ENCODE measurements at regions not wholly inside any gene's neighbourhood (a gene's known extent, or its start where the extent isn't known, plus 50 kb on each side); places are given as distances from the start of the nearest gene placed in this dataset.
"Not testable (repeated sequence)": the region's sequence is repeated elsewhere in the genome, so short reads cannot be mapped to it uniquely, and the experiment has no call there.

- Histone ChIP-seq H3K27me3 (ENCODE audit: control insufficient read depth, insufficient read depth, low read length) (peaks cover 14% of the 10 kb centered on the region), H3K9me3 (ENCODE audit: control insufficient read depth, insufficient read depth, low read length) (no peaks in the 10 kb centered on the region), H3K9ac (ENCODE audit: low read depth, low read length) (no peak overlapping the region), H3K4me1 (ENCODE audit: control insufficient read depth, insufficient read depth, low read length) (peaks cover 6% of the 10 kb centered on the region; the same call in 1 of the 2 replicates), H3K27ac (ENCODE audit: low read depth, low read length) (no peak overlapping the region), H3K36me3 (ENCODE audit: control insufficient read depth, insufficient read depth, low read length) (no peaks in the 10 kb centered on the region), H3K4me3 (ENCODE audit: low read depth, low read length) (no peak overlapping the region)
These were observed 130.0 kb downstream of the KCNJ12 start for GRCh38 chr17:21505819-21506815.

- not testable (repeated sequence) for H3K4me1 ChIP-seq (ENCODE audit: control insufficient read depth, insufficient read depth, low read length); H3K4me3 ChIP-seq (ENCODE audit: low read depth, low read length); H3K9ac ChIP-seq (ENCODE audit: low read depth, low read length); H3K27ac ChIP-seq (ENCODE audit: low read depth, low read length); H3K9me3 ChIP-seq (ENCODE audit: control insufficient read depth, insufficient read depth, low read length); H3K36me3 ChIP-seq (ENCODE audit: control insufficient read depth, insufficient read depth, low read length)
- peaks cover 29% of the 10 kb centered on the region for H3K27me3 ChIP-seq (ENCODE audit: control insufficient read depth, insufficient read depth, low read length)
These were observed 131.6 kb downstream of the KCNJ12 start for GRCh38 chr17:21507806-21508205.

- no peak overlapping the region for H3K27ac ChIP-seq (ENCODE audit: low read depth, low read length)
- no peak overlapping the region for H3K9ac ChIP-seq (ENCODE audit: low read depth, low read length)
- peaks cover 30% of the 10 kb centered on the region for H3K27me3 ChIP-seq (ENCODE audit: control insufficient read depth, insufficient read depth, low read length)
- no peaks in the 10 kb centered on the region for H3K9me3 ChIP-seq (ENCODE audit: control insufficient read depth, insufficient read depth, low read length)
- H3K36me3 ChIP-seq (ENCODE audit: control insufficient read depth, insufficient read depth, low read length) = no peaks in the 10 kb centered on the region
- no peak overlapping the region for H3K4me3 ChIP-seq (ENCODE audit: low read depth, low read length)
- H3K4me1 ChIP-seq (ENCODE audit: control insufficient read depth, insufficient read depth, low read length) = peaks cover 6% of the 10 kb centered on the region; the same call in 1 of the 2 replicates
These were observed 132.1 kb downstream of the KCNJ12 start for GRCh38 chr17:21508211-21508610.

- peaks cover 30% of the 10 kb centered on the region for H3K27me3 ChIP-seq (ENCODE audit: control insufficient read depth, insufficient read depth, low read length)
- not testable (repeated sequence) for H3K4me3 ChIP-seq (ENCODE audit: low read depth, low read length); H3K9me3 ChIP-seq (ENCODE audit: control insufficient read depth, insufficient read depth, low read length); H3K36me3 ChIP-seq (ENCODE audit: control insufficient read depth, insufficient read depth, low read length); H3K27ac ChIP-seq (ENCODE audit: low read depth, low read length); H3K4me1 ChIP-seq (ENCODE audit: control insufficient read depth, insufficient read depth, low read length); H3K9ac ChIP-seq (ENCODE audit: low read depth, low read length)
These were observed 133.2 kb downstream of the KCNJ12 start for GRCh38 chr17:21509356-21509755.

- Histone ChIP-seq H3K9me3 (ENCODE audit: control insufficient read depth, insufficient read depth, low read length) (no peaks in the 10 kb centered on the region), H3K9ac (ENCODE audit: low read depth, low read length) (no peak overlapping the region), H3K4me3 (ENCODE audit: low read depth, low read length) (peak overlapping the region; percentile 69), H3K36me3 (ENCODE audit: control insufficient read depth, insufficient read depth, low read length) (no peaks in the 10 kb centered on the region), H3K4me1 (ENCODE audit: control insufficient read depth, insufficient read depth, low read length) (peaks cover 6% of the 10 kb centered on the region; the same call in 1 of the 2 replicates), H3K27ac (ENCODE audit: low read depth, low read length) (no peak overlapping the region), H3K27me3 (ENCODE audit: control insufficient read depth, insufficient read depth, low read length) (peaks cover 30% of the 10 kb centered on the region)
These were observed 134.7 kb downstream of the KCNJ12 start for GRCh38 chr17:21510686-21511362.

- peaks cover 6% of the 10 kb centered on the region; the same call in 1 of the 2 replicates for H3K4me1 ChIP-seq (ENCODE audit: control insufficient read depth, insufficient read depth, low read length)
- peak overlapping the region; percentile 69 for H3K4me3 ChIP-seq (ENCODE audit: low read depth, low read length)
- no peak overlapping the region for H3K27ac ChIP-seq (ENCODE audit: low read depth, low read length)
- H3K27me3 ChIP-seq (ENCODE audit: control insufficient read depth, insufficient read depth, low read length) = peaks cover 30% of the 10 kb centered on the region
- no peaks in the 10 kb centered on the region for H3K36me3 ChIP-seq (ENCODE audit: control insufficient read depth, insufficient read depth, low read length)
- no peak overlapping the region for H3K9ac ChIP-seq (ENCODE audit: low read depth, low read length)
- no peaks in the 10 kb centered on the region for H3K9me3 ChIP-seq (ENCODE audit: control insufficient read depth, insufficient read depth, low read length)
These were observed 135.4 kb downstream of the KCNJ12 start for GRCh38 chr17:21511363-21512195.

- Histone ChIP-seq H3K27ac (ENCODE audit: low read depth, low read length) (no peak overlapping the region), H3K9me3 (ENCODE audit: control insufficient read depth, insufficient read depth, low read length) (no peaks in the 10 kb centered on the region; the same call in 1 of the 2 replicates), H3K4me3 (ENCODE audit: low read depth, low read length) (no peak overlapping the region), H3K4me1 (ENCODE audit: control insufficient read depth, insufficient read depth, low read length) (peaks cover 6% of the 10 kb centered on the region; the same call in 1 of the 2 replicates), H3K36me3 (ENCODE audit: control insufficient read depth, insufficient read depth, low read length) (no peaks in the 10 kb centered on the region), H3K9ac (ENCODE audit: low read depth, low read length) (no peak overlapping the region), H3K27me3 (ENCODE audit: control insufficient read depth, insufficient read depth, low read length) (peaks cover 30% of the 10 kb centered on the region)
These were observed 136.3 kb downstream of the KCNJ12 start for GRCh38 chr17:21512307-21513011.

- Histone ChIP-seq H3K27me3 (ENCODE audit: control insufficient read depth, insufficient read depth, low read length) (peaks cover 30% of the 10 kb centered on the region), H3K27ac (ENCODE audit: low read depth, low read length) (no peak overlapping the region), H3K9ac (ENCODE audit: low read depth, low read length) (no peak overlapping the region), H3K4me1 (ENCODE audit: control insufficient read depth, insufficient read depth, low read length) (peaks cover 6% of the 10 kb centered on the region; the same call in 1 of the 2 replicates), H3K4me3 (ENCODE audit: low read depth, low read length) (no peak overlapping the region), H3K36me3 (ENCODE audit: control insufficient read depth, insufficient read depth, low read length) (no peaks in the 10 kb centered on the region), H3K9me3 (ENCODE audit: control insufficient read depth, insufficient read depth, low read length) (no peaks in the 10 kb centered on the region; the same call in 1 of the 2 replicates)
These were observed 136.9 kb downstream of the KCNJ12 start for GRCh38 chr17:21513012-21513570.

GRCh38 chr17:21514567-21514966 lies 138.4 kb downstream of the KCNJ12 start:
- peaks cover 30% of the 10 kb centered on the region for H3K27me3 ChIP-seq (ENCODE audit: control insufficient read depth, insufficient read depth, low read length)
- H3K9me3 ChIP-seq (ENCODE audit: control insufficient read depth, insufficient read depth, low read length); H3K9ac ChIP-seq (ENCODE audit: low read depth, low read length); H3K4me1 ChIP-seq (ENCODE audit: control insufficient read depth, insufficient read depth, low read length); H3K36me3 ChIP-seq (ENCODE audit: control insufficient read depth, insufficient read depth, low read length); H3K4me3 ChIP-seq (ENCODE audit: low read depth, low read length); H3K27ac ChIP-seq (ENCODE audit: low read depth, low read length): not testable (repeated sequence)

Measured in HUES48 (cell line).